ENCODE measurements at regions not wholly inside any gene's neighbourhood (a gene's known extent, or its start where the extent isn't known, plus 50 kb on each side); places are given as distances from the start of the nearest gene placed in this dataset.

DNA sequence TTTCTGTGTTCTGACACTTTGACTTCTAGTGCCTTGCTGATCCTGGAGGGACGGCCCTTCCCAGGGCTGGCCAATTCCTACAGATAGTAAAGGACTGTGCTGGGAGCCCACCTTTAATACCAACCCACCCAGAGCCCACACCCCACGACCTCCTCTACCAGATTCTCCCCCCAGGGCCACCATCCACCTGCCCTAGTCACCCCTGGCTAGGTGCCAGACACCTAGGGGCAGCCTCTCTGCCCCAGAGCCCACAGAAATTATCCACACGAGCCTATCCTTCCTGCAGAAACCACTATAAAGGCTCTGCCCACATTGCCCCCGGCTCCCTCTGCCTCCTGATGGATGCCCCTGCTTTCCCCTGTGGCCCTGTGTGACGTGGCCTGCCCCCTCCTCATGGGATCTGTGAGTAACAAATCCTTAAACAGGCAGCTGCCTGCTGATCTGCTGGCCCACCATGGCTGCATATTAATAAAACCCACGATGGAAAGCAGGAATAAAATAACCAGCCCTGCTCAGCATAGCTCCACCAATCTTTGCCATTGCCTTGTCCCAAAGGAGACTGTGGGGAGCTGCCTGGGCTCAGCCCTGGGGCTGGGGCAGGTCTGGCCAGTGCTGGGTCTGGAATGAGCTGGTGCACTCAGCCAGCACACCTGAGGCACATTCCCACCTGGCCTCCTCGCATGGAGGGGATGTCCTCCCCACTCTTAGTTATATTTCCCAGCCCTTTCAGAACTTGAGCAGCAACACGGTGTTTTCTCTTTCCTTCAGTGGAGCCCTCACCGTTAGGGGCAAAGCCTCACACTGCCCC is 488.5 kb downstream of the NPHP4 start:
- no peak for TF ChIP-seq CTCF (IDR thresholded peaks at IDR 0.05)
- TF ChIP-seq POLR2A (IDR thresholded peaks at IDR 0.05), result no peak

Data from body of pancreas (tissue), 4 donors.